NCI-H2196 treated with DMSO at 0.1 percent for 48 hours (cell line): ENCODE measurements at regions not wholly inside any gene's neighbourhood (a gene's known extent, or its start where the extent isn't known, plus 50 kb on each side); places are given as distances from the start of the nearest gene placed in this dataset.
"Not testable (repeated sequence)": the region's sequence is repeated elsewhere in the genome, so short reads cannot be mapped to it uniquely, and the experiment has no call there.

Source experiments
- DNase-seq: peaks from one replicate; lab custom pipeline; 2025; ENCODE audit not compliant: unreplicated experiment; lab: John Stamatoyannopoulos, UW

- no peak for DNase-seq
Observed at GRCh38 chr12:131387281-131388163, 323.4 kb upstream of the SFSWAP start.

- not testable (repeated sequence) for DNase-seq
Observed at GRCh38 chr12:131388164-131389053, 322.5 kb upstream of the SFSWAP start.

- DNase-seq = no peak
Observed at GRCh38 chr12:131389054-131390013, 321.6 kb upstream of the SFSWAP start.

DNA sequence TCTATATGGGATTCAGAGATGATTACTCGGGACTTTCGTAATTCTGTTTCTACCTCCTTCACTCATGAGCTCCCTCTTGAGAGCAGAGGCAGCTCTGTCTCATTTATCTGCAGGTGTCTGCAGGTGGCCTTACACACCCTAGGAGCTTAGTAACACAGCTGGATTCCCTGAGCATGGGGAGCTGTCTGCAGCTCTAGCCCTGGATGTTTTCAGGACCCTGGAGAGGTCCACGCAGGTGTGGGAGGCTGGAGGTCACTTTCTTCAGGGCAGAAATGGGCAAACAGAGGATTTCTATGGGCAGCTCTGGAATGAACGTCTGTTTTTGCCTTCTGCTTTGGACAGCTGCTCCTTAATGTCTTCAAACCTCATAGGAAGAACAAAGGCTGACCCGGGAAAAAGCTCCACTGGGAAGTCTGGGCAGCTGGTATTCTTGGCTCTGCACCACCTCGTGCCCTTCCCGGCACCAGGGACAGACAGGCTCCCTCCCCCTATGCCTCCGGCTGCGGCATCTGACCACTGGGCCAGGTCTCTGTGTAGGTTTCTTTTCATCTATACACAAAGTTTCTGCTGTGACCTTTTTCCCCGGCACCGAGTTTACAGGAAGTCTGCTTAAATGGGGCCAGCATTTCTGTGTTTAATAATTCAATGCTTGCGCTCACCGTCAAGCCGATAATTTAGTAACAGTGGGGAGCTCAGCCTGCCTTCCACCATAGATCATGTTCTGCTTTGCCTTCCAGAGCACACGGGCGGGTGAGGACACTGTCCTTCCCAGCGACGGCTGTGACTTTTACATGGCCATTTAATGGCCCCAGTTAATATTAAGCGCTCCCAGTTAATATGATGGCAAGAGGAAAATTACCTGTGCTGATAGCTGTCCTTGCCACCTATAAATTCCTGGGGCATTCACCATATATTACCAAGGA is 320.2 kb upstream of the SFSWAP start:
- DNase-seq = no peak

- no peak for DNase-seq
Observed at GRCh38 chr12:131391399-131391798, 319.5 kb upstream of the SFSWAP start.

DNA sequence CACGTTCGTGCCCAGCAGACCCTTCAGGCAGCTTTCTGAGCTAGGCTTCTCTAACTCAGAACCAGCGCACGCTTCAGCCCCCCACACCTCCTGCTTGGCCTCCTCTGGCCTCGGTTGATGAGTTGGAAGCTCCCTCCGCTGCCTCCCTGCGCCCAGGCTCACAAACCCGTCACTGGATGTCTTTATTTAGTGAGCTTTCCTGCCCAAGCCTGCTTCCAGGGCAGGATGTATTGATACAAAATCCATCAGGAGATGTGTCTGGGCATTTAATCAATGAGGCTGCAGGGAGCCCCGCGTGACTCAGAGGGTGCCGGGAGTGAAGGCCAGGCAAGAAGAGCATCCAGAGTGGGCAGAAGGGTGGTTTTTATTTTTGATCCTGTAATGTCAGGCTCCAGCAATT is 316.1 kb upstream of the SFSWAP start:
- not testable (repeated sequence) for DNase-seq

GRCh38 chr12:131395209-131395684 is 315.6 kb upstream of the SFSWAP start:
- not testable (repeated sequence) for DNase-seq

- no peak for DNase-seq
Observed at GRCh38 chr12:131395971-131396573, 314.8 kb upstream of the SFSWAP start.

GRCh38 chr12:131397493-131398181 is 313.3 kb upstream of the SFSWAP start:
- no peak for DNase-seq

GRCh38 chr12:131399000-131399399 is 311.9 kb upstream of the SFSWAP start:
- no peak for DNase-seq

- not testable (repeated sequence) for DNase-seq
Observed at GRCh38 chr12:131400668-131401294, 310.1 kb upstream of the SFSWAP start.

DNA sequence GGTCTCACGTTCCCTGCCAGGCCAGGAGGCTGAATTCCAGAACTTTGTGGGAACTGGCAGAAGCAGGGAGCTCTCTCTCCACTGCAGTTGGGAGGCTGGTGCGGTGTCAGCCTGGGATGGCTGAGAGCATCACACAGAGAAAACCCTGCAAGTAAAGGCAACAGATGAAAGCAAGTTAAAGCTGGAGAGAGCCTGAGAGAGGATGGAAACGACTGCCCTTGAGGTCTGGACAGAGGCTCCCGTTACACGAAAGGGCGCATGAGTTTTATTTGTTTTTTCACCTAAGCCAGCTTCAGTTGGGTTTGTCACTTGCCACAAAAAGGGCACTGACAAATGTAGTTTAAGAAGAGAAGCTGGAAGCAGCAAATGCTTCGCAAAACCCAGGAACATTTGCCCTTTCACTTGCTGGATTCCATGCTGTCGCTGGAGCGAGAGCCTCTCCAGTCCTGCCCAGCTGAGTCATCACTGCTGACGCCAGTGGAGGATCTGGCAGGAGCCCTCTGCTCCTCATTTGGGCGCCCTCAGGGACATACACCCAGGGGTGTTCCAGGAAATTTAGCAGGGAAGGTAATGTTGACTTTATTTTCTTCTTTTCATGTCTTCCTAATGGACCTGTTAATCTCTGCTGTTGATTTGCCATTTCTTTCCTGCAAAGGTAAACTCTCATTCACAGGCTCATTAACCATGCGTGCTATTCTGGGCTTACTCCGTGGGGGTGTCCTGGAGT is 308.8 kb upstream of the SFSWAP start:
- not testable (repeated sequence) for DNase-seq

GRCh38 chr12:131402781-131403396 is 308.0 kb upstream of the SFSWAP start:
- DNase-seq = no peak

DNA sequence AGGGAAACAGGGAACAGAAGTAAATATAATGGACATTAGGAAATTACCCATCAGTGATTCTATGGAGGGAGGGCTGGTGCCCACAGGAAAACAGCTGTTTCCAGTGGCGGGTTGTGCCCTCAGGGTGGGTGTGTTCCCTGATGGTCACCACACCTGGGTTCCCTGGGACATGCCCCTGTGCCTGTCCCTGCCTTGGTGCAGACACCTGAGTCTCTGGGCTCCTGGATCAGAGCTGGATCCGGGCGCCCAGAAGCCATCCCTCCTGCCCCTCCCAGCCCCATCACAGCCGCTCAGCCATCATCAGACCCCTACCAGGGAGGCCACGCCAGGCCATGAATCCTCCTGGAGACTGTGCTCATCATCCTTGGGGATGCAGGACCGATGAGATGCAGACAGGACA is 307.2 kb upstream of the SFSWAP start:
- DNase-seq = no peak

- DNase-seq = no peak
Observed at GRCh38 chr12:131404705-131405104, 306.2 kb upstream of the SFSWAP start.

DNA sequence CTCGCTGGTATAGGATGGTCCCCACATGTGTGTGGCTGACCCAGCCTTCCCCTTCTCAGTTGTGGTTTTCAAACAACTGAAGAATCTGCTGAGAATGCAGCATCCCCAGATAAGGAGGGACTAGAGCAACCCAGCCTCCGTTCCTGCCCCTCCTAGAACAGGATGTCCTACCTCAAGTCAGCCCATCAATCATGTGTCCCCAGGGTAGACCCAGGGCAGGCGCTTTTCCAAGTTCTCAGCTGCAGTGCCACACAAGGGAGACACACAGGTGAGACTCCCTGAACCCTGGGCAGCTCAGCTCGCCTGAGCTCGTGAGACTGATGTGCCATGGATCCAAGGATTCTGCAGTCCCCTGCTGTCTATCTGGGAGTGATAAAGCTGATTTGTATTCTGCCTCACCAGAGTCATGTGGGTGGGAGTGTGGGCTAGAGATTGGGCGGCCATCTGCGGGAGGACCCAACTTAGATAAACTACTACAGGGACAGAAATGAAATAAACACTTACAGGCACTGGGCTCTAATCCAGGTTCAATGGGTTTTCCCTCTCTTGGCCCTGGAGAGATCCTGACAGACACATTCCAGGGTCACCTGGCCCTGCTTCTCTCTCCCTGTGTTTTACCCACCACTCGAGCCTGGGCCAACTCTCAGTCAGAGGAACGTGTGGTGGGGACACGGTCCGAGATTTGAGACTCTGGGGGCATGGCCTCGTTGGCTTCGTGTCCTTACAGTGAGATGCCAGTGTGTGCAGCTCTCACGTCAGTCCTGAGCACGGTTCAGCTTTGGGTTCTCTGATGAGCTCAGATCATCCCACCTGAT is 303.5 kb upstream of the SFSWAP start:
- no peak for DNase-seq
